SU-DHL-6 (cell line): ENCODE measurements at regions not wholly inside any gene's neighbourhood (a gene's known extent, or its start where the extent isn't known, plus 50 kb on each side); places are given as distances from the start of the nearest gene placed in this dataset.

Source experiments
- CTCF ChIP-seq: fragments of 200-600 bp; sonication (generic); IDR thresholded peaks from one replicate; pipeline ENCODE4 v1.5.1; 2017; ENCODE audit warnings: antibody characterized with exemption, mild to moderate bottlenecking, low read length, moderate library complexity; ENCODE audit not compliant: insufficient read depth, poor library complexity, severe bottlenecking
- EZH2phosphoT487 ChIP-seq: fragments of 200-600 bp; sonication (generic), shearing (Covaris generic); conservative IDR thresholded peaks from 2 replicates; pipeline ENCODE4 v1.6.1; 2018; ENCODE audit warnings: mild to moderate bottlenecking, antibody characterized with exemption, low read length, moderate library complexity, mixed read lengths

GRCh38 chr5:104891596-104891995 lies 1329.0 kb upstream of the NUDT12 start:
- TF ChIP-seq CTCF (no peak), EZH2phosphoT487 (no peak)
